GM12878 (cell line): ENCODE measurements at regions not wholly inside any gene's neighbourhood (a gene's known extent, or its start where the extent isn't known, plus 50 kb on each side); places are given as distances from the start of the nearest gene placed in this dataset.

Experiments used
- ATF3 ChIP-seq: IDR thresholded peaks from 2 replicates; pipeline ENCODE4 v1.6.1; 2011; ENCODE audit warnings: low read depth, mild to moderate bottlenecking, low read length, moderate library complexity, borderline replicate concordance; ENCODE audit errors: extremely low read depth
- EP300 ChIP-seq, 2 experiments: fragments of 150-350 bp in 1 of 2; IDR thresholded peaks; 2 replicates each; pipeline ENCODE4 v1.6.1; 2011 to 2012; ENCODE audit warnings: low read depth in 2 of 2, low read length in 2 of 2, borderline replicate concordance in 1 of 2, improper control_type of control experiment in 1 of 2, inconsistent platforms in 1 of 2; ENCODE audit not compliant: control insufficient read depth in 1 of 2
- POLR2A ChIP-seq: IDR thresholded peaks from 2 replicates; pipeline ENCODE4 v1.6.1; 2011; ENCODE audit warnings: low read depth, mild to moderate bottlenecking, low read length
- SIN3A ChIP-seq: IDR thresholded peaks from 2 replicates; pipeline ENCODE4 v1.6.1; 2012; ENCODE audit warnings: low read depth, low read length, improper control_type of control experiment
- SIX5 ChIP-seq: IDR thresholded peaks from 2 replicates; pipeline ENCODE4 v1.6.1; 2011; ENCODE audit warnings: mild to moderate bottlenecking, low read depth, low read length, moderate library complexity; ENCODE audit not compliant: severe bottlenecking
- STAT1 ChIP-seq: fragments of 450-650 bp; conservative IDR thresholded peaks from 2 replicates; pipeline ENCODE4 v1.6.1; 2014; ENCODE audit warnings: antibody characterized with exemption, mild to moderate bottlenecking
- ZNF274 ChIP-seq: IDR thresholded peaks from one replicate; pipeline ENCODE4 v1.8.0; 2011; ENCODE audit not compliant: insufficient read length, insufficient read depth
- ZNF687 ChIP-seq: fragments of 450-650 bp; IDR thresholded peaks from 2 replicates; pipeline ENCODE4 v1.6.1; 2017; ENCODE audit warnings: mild to moderate bottlenecking, moderate library complexity
- TF ChIP-seq, protein P1 (sequence below), 3 experiments: IDR thresholded peaks in 2 of 3; conservative IDR thresholded peaks in 1 of 3; 2 replicates each; pipeline ENCODE4 v1.5.1; 2011; ENCODE audit warnings: low read depth in 3 of 3, low read length in 3 of 3, mild to moderate bottlenecking in 3 of 3, control low read depth in 2 of 3, moderate library complexity in 2 of 3, inconsistent platforms in 1 of 3, mixed read lengths in 1 of 3; ENCODE audit not compliant: control insufficient read depth in 2 of 3, insufficient read depth in 1 of 3; ENCODE audit errors: extremely low read depth in 1 of 3

GRCh38 chr1:157193219-157193618, 55.0 kb upstream of the ETV3 start:
- TF ChIP-seq POLR2A (no peak), STAT1 (no peak), ATF3 (no peak), EP300 (IDR thresholded peaks at IDR 0.05; ENCODE audit: borderline replicate concordance in 1 of 2, control insufficient read depth in 1 of 2, low read depth in 2 of 2, low read length in 2 of 2) (no peak), ZNF274 (no peak), SIN3A (no peak), SIX5 (no peak), ZNF687 (no peak)
- TF ChIP-seq, protein P1, sequence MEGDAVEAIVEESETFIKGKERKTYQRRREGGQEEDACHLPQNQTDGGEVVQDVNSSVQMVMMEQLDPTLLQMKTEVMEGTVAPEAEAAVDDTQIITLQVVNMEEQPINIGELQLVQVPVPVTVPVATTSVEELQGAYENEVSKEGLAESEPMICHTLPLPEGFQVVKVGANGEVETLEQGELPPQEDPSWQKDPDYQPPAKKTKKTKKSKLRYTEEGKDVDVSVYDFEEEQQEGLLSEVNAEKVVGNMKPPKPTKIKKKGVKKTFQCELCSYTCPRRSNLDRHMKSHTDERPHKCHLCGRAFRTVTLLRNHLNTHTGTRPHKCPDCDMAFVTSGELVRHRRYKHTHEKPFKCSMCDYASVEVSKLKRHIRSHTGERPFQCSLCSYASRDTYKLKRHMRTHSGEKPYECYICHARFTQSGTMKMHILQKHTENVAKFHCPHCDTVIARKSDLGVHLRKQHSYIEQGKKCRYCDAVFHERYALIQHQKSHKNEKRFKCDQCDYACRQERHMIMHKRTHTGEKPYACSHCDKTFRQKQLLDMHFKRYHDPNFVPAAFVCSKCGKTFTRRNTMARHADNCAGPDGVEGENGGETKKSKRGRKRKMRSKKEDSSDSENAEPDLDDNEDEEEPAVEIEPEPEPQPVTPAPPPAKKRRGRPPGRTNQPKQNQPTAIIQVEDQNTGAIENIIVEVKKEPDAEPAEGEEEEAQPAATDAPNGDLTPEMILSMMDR (IDR thresholded peaks at IDR 0.05 in 2 of 3, conservative IDR thresholded peaks at IDR 0.05 in 1 of 3; ENCODE audit: control insufficient read depth in 2 of 3, extremely low read depth in 1 of 3, insufficient read depth in 1 of 3, low read depth in 3 of 3, low read length in 3 of 3), result no peak
